Ovary (tissue), 7 donors: ENCODE measurements at regions not wholly inside any gene's neighbourhood (a gene's known extent, or its start where the extent isn't known, plus 50 kb on each side); places are given as distances from the start of the nearest gene placed in this dataset.

Experiments used
- DNase-seq, 5 donors: peaks; one replicate each; pipeline ENCODE4 v3.0.0-alpha.2; 2019 to 2020
- H3K27ac ChIP-seq, 2 donors: fragments of 200-600 bp; one replicate each; pipeline versions ENCODE4 v1.5.1 to v1.8.0; 2019 to 2022
- H3K27me3 ChIP-seq: fragments of 200-600 bp; one replicate; pipeline ENCODE4 v1.8.0; 2022
- H3K36me3 ChIP-seq: fragments of 200-600 bp; sonication (generic); one replicate; pipeline ENCODE4 v1.5.1; 2019
- H3K4me1 ChIP-seq: one replicate; pipeline ENCODE4 v1.8.1; 2013; ENCODE audit warnings: mild to moderate bottlenecking, moderate library complexity; ENCODE audit not compliant: insufficient read depth
- H3K4me3 ChIP-seq: fragments of 200-600 bp; sonication (generic); one replicate; pipeline ENCODE4 v1.5.1; 2017
- H3K9me3 ChIP-seq, 2 donors: fragments of 200-600 bp in 1 of 2; sonication (generic) in 1 of 2; one replicate each; pipeline versions ENCODE4 v1.5.1 to v1.8.1; 2013 to 2019; ENCODE audit warnings: mild to moderate bottlenecking in 1 of 2, moderate library complexity in 1 of 2
- EP300 ChIP-seq: sonication (generic); formaldehyde crosslinking; IDR thresholded peaks from one replicate; pipeline ENCODE4 v1.6.1; 2017; ENCODE audit warnings: antibody characterized with exemption
- POLR2A ChIP-seq: fragments of 450-650 bp; IDR thresholded peaks from one replicate; pipeline ENCODE4 v1.6.1; 2017; ENCODE audit warnings: antibody characterized with exemption, mild to moderate bottlenecking, moderate library complexity
- WGBS, 3 donors: extraction: QIAGEN DNeasy Blood & Tissue Kit in 1 of 3; methylation state at CpG; one replicate each; pipeline versions ENCODE4 v1.1.5 to v1.1.7; 2013 to 2017; 5-methylcytosine and 5-hydroxymethylcytosine counted together
- intact Hi-C, 4 donors: fragments of 100-400 bp; cut with DNase I; formaldehyde crosslinking; loops; one replicate each; pipeline versions ENCODE4 v1.11.0 to v1.15.1; 2022 to 2023
- TF ChIP-seq, protein P1 (sequence below), 3 donors: fragments of 450-650 bp in 2 of 3; fragments of 200-600 bp in 1 of 3; IDR thresholded peaks; one replicate each; pipeline versions ENCODE4 v1.5.1 to v1.8.0; 2016 to 2022; ENCODE audit warnings: antibody characterized with exemption in 3 of 3, mild to moderate bottlenecking in 1 of 3
- donor health status: DM: no; HTN: no; CAD: no; lungs with moderate emphysema.
- donor health status: DM: no; HTN: no; CAD: no.
- donor health status: Bipolar disorder and iron deficiency.
- donor health status: DM: no; HTN: no; CAD: no.
- donor health status: DM: yes; HTN: yes; CAD: no.

DNA sequence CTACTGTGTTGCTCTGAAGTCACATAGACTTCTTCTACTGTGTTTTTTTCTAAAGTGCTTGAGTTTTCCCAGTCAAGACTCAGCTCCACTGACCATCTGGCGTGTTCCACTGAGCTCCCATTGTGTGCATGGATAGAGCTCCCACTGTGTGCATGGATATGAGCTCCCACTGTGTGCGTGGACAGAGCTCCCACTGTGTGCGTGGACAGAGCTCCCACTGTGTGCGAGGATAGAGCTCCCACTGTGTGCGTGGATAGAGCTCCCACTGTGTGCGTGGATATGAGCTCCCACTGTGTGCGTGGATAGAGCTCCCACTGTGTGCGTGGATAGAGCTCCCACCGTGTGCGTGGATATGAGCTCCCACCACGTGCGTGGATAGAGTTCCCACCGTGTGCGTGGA lies 148.3 kb upstream of the ALKAL2 start:
- no peak overlapping the region for H3K27ac ChIP-seq
- H3K4me3 ChIP-seq, result no peak overlapping the region
- H3K36me3 ChIP-seq, result no peaks in the 10 kb centered on the region
- WGBS, 3 donors, result 92 to 96% (median 94%) methylated on average over 14 of the region's 14 CpGs
- H3K4me1 ChIP-seq, result no peaks in the 10 kb centered on the region
- DNase-seq, result no peak
- TF ChIP-seq EP300, result no peak
- no peak for TF ChIP-seq POLR2A
- TF ChIP-seq, protein P1, sequence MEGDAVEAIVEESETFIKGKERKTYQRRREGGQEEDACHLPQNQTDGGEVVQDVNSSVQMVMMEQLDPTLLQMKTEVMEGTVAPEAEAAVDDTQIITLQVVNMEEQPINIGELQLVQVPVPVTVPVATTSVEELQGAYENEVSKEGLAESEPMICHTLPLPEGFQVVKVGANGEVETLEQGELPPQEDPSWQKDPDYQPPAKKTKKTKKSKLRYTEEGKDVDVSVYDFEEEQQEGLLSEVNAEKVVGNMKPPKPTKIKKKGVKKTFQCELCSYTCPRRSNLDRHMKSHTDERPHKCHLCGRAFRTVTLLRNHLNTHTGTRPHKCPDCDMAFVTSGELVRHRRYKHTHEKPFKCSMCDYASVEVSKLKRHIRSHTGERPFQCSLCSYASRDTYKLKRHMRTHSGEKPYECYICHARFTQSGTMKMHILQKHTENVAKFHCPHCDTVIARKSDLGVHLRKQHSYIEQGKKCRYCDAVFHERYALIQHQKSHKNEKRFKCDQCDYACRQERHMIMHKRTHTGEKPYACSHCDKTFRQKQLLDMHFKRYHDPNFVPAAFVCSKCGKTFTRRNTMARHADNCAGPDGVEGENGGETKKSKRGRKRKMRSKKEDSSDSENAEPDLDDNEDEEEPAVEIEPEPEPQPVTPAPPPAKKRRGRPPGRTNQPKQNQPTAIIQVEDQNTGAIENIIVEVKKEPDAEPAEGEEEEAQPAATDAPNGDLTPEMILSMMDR (IDR thresholded peaks at IDR 0.05), result no peak
- no peaks in the 10 kb centered on the region for H3K27me3 ChIP-seq
- H3K9me3 ChIP-seq, result no peaks in the 10 kb centered on the region
- intact Hi-C loops, result no loop called here

DNA sequence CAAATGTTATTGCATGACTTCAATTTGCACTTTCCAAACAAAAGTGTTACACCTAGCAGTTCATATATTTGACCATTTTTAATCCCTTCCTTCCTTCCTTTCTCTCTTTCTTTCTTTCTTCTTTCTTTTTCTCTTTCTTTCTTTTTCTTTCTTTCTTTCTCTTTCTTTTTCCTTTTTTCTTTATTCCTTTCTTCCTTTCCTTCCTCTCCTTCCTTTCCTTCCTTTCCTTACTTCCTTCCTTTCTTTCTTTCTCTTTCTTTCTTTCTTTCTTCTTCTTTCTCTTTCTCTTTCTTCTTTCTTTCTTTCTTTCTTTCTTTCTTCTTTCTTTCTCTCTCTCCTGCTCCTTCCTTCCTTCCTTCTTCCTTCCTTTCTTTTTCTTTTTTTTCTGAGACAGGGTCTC lies 146.7 kb upstream of the ALKAL2 start:
- Histone ChIP-seq H3K9me3 (no peaks in the 10 kb centered on the region), H3K4me3 (no peak overlapping the region), H3K4me1 (no peaks in the 10 kb centered on the region), H3K36me3 (no peaks in the 10 kb centered on the region), H3K27ac (no peak overlapping the region), H3K27me3 (no peaks in the 10 kb centered on the region)
- DNase-seq, result no peak
- TF ChIP-seq POLR2A (no peak), EP300 (no peak)
- TF ChIP-seq, protein P1 (IDR thresholded peaks at IDR 0.05), result no peak
- intact Hi-C loops, result no loop called here

DNA sequence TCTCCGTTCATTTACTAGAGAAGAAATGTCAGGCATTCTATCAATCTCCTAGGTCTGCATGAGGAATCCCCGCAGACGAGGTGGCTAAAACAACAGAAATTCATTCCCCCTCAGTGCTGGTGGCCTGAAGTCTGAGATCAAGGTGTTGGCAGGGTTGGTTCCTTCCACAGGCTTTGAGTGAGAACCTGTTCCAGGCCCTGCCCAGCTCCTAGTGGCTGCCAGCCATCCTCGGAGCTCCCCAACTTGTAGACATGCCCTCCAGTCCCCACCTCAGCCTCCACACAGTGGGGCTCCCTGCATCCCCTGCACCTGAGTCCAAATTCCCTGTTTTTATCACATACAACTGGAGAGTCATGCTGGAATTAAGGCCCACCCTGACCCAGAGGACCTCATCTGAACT lies 145.3 kb upstream of the ALKAL2 start:
- H3K4me3 ChIP-seq, result no peak overlapping the region
- intact Hi-C loops, result no loop called here
- H3K36me3 ChIP-seq, result no peaks in the 10 kb centered on the region
- H3K4me1 ChIP-seq, result no peaks in the 10 kb centered on the region
- DNase-seq, result no peak
- TF ChIP-seq POLR2A (no peak), EP300 (no peak)
- TF ChIP-seq, protein P1 (IDR thresholded peaks at IDR 0.05), result no peak
- no peaks in the 10 kb centered on the region for H3K9me3 ChIP-seq
- H3K27ac ChIP-seq, result no peak overlapping the region
- H3K27me3 ChIP-seq, result no peaks in the 10 kb centered on the region
- WGBS, 3 donors, result 73 to 82% (median 79%) methylated on average over 4 of the region's 4 CpGs

DNA sequence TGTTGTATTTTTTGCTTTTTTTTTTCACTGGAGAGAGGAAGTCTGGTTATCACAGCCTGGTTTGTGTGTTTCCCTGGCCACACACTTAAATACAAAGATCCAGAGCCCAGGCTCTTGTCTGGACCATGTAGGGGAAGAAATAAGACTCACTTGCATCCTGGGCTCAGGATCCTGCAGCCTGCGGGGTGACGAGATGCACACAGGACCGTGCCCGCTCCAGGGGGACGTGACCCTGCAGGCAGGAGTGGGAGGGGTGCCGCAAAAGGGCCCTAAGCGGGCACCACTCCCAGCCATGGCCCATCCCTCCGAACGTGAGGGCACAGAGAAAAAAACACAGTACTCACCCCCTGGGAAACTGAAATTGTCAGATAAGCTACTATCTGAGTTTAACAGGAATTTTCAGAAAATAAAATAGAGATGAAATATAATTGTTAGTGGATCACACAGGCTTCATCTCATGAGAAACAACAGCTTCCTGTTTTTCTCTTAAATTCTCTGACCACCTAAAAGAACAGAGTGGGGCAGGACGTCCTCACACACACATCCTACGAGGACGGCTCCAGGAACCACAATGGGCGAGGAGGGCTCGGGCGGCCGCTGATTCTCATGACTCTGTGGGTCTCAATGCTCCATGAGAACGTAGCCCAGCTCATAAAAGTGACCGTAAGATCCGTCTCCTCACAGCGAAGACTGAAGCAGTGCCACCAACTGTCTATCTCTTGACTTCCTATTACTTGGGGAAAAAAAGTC lies 142.6 kb upstream of the ALKAL2 start:
- Histone ChIP-seq H3K4me1 (no peaks in the 10 kb centered on the region), H3K36me3 (no peaks in the 10 kb centered on the region), H3K27me3 (no peaks in the 10 kb centered on the region), H3K27ac (no peak overlapping the region), H3K4me3 (no peak overlapping the region), H3K9me3 (no peaks in the 10 kb centered on the region)
- TF ChIP-seq, protein P1 (IDR thresholded peaks at IDR 0.05), result no peak
- no peak for TF ChIP-seq POLR2A
- no peak for TF ChIP-seq EP300
- intact Hi-C loops, result no loop called here
- DNase-seq, result no peak
- 78 to 82% (median 81%) methylated on average over 20 of the region's 20 CpGs for WGBS, 3 donors
